OCI-LY3 (cell line): ENCODE measurements at regions not wholly inside any gene's neighbourhood (a gene's known extent, or its start where the extent isn't known, plus 50 kb on each side); places are given as distances from the start of the nearest gene placed in this dataset.
A peak's percentile ranks its signal among the peaks of the same experiment; 100 is the strongest.
"Not testable (repeated sequence)": the region's sequence is repeated elsewhere in the genome, so short reads cannot be mapped to it uniquely, and the experiment has no call there.

Source experiments
- H2AFZ ChIP-seq: fragments of 200-600, 300-600 bp; shearing (Covaris generic); 2 replicates; pipeline ENCODE4 v1.6.0; 2014; ENCODE audit warnings: antibody characterized with exemption, low read depth, low read length
- H3K27ac ChIP-seq: fragments of 200-600, 300-600 bp; sonication (generic); 2 replicates; pipeline ENCODE4 v1.5.1; 2014; ENCODE audit warnings: mild to moderate bottlenecking, low read length, moderate library complexity, mixed read lengths
- H3K27me3 ChIP-seq: fragments of 200-600, 300-600 bp; sonication (generic); 2 replicates; pipeline ENCODE4 v1.6.1; 2014; ENCODE audit warnings: low read depth, low read length, mixed read lengths
- H3K36me3 ChIP-seq: fragments of 200-600, 300-600 bp; sonication (generic); replicated peaks from 2 replicates; pipeline ENCODE3; 2014; ENCODE audit warnings: low read depth, low read length, mixed read lengths
- H3K4me1 ChIP-seq: fragments of 300-600, 200-600 bp; sonication (generic); 2 replicates; pipeline ENCODE4 v1.6.1; 2014; ENCODE audit warnings: low read length, mixed read lengths
- H3K4me2 ChIP-seq: fragments of 200-600, 300-600 bp; sonication (generic); 2 replicates; pipeline ENCODE4 v1.6.1; 2014; ENCODE audit warnings: low read length, mixed read lengths
- H3K4me3 ChIP-seq: fragments of 300-600, 200-600 bp; sonication (generic); 2 replicates; pipeline ENCODE4 v1.5.1; 2014; ENCODE audit warnings: antibody characterized with exemption, mild to moderate bottlenecking, low read length, moderate library complexity
- H3K79me2 ChIP-seq: fragments of 300-600, 200-600 bp; shearing (Covaris generic); 2 replicates; pipeline ENCODE4 v1.6.1; 2014; ENCODE audit warnings: mild to moderate bottlenecking, low read length, mixed read lengths
- H3K9ac ChIP-seq: fragments of 300-600, 200-600 bp; shearing (Covaris generic); 2 replicates; pipeline ENCODE4 v1.6.0; 2014; ENCODE audit warnings: mild to moderate bottlenecking, low read length, moderate library complexity
- H3K9me3 ChIP-seq: fragments of 200-600, 300-600 bp; shearing (Covaris generic); 2 replicates; pipeline ENCODE4 v1.6.1; 2014; ENCODE audit warnings: low read length, mixed read lengths; ENCODE audit not compliant: insufficient read depth
- H4K20me1 ChIP-seq: fragments of 200-600, 300-600 bp; sonication (generic); 2 replicates; pipeline ENCODE4 v1.6.1; 2016; ENCODE audit warnings: low read length, mixed read lengths; ENCODE audit not compliant: insufficient read depth
- CTCF ChIP-seq: fragments of 200-600, 300-600 bp; sonication (generic); IDR thresholded peaks from 2 replicates; pipeline ENCODE4 v1.5.1; 2014; ENCODE audit warnings: antibody characterized with exemption, low read length, low read depth
- EZH2phosphoT487 ChIP-seq: fragments of 200-600 bp; shearing (Covaris generic); IDR thresholded peaks from 2 replicates; pipeline ENCODE4 v1.6.1; 2018; ENCODE audit warnings: antibody characterized with exemption, mixed run types, low read depth

GRCh38 chr1:82778612-82779011 lies 977.9 kb downstream of the ADGRL2 start:
- H3K79me2 ChIP-seq = no peaks in the 10 kb centered on the region
- H3K4me1 ChIP-seq = no peaks in the 10 kb centered on the region
- no peak overlapping the region for H3K4me2 ChIP-seq
- H3K9ac ChIP-seq = no peak overlapping the region
- no peak overlapping the region for H3K27ac ChIP-seq
- no peak overlapping the region for H3K4me3 ChIP-seq
- no peaks in the 10 kb centered on the region for H3K27me3 ChIP-seq
- TF ChIP-seq EZH2phosphoT487 (no peak), CTCF (peak; percentile 37)
- H3K36me3 ChIP-seq = no peaks in the 10 kb centered on the region
- H4K20me1 ChIP-seq = no peaks in the 10 kb centered on the region
- no peak overlapping the region for H2AFZ ChIP-seq
- no peaks in the 10 kb centered on the region for H3K9me3 ChIP-seq

GRCh38 chr1:82777240-82777639 lies 976.5 kb downstream of the ADGRL2 start:
- Histone ChIP-seq H3K9ac (no peak overlapping the region), H2AFZ (no peak overlapping the region), H3K4me3 (no peak overlapping the region), H3K4me2 (no peak overlapping the region), H3K79me2 (no peaks in the 10 kb centered on the region), H3K27ac (no peak overlapping the region), H3K4me1 (no peaks in the 10 kb centered on the region), H3K27me3 (no peaks in the 10 kb centered on the region), H3K36me3 (no peaks in the 10 kb centered on the region), H4K20me1 (no peaks in the 10 kb centered on the region), H3K9me3 (no peaks in the 10 kb centered on the region)
- TF ChIP-seq CTCF = no peak
- TF ChIP-seq EZH2phosphoT487 = no peak

- not testable (repeated sequence) for H3K27ac ChIP-seq, H3K79me2 ChIP-seq, H3K9ac ChIP-seq, H3K36me3 ChIP-seq, H3K4me1 ChIP-seq, H4K20me1 ChIP-seq, H3K4me2 ChIP-seq, H3K27me3 ChIP-seq, H2AFZ ChIP-seq, H3K9me3 ChIP-seq, H3K4me3 ChIP-seq
Measured at GRCh38 chr1:82776730-82777129, 976.0 kb downstream of the ADGRL2 start.

- H3K4me2 ChIP-seq = peak overlapping the region; percentile 37
- no peak overlapping the region for H3K27ac ChIP-seq
- H3K36me3 ChIP-seq = no peaks in the 10 kb centered on the region
- no peaks in the 10 kb centered on the region for H3K9me3 ChIP-seq
- no peaks in the 10 kb centered on the region for H3K79me2 ChIP-seq
- no peak overlapping the region for H3K4me3 ChIP-seq
- H3K27me3 ChIP-seq = no peaks in the 10 kb centered on the region
- TF ChIP-seq CTCF (peak; percentile 85), EZH2phosphoT487 (no peak)
- H2AFZ ChIP-seq = no peak overlapping the region
- no peaks in the 10 kb centered on the region for H4K20me1 ChIP-seq
- H3K4me1 ChIP-seq = no peaks in the 10 kb centered on the region
- H3K9ac ChIP-seq = no peak overlapping the region
Measured at GRCh38 chr1:82775406-82776000, 974.8 kb downstream of the ADGRL2 start.
